Endothelial cell of umbilical vein (primary cell): ENCODE measurements at regions not wholly inside any gene's neighbourhood (a gene's known extent, or its start where the extent isn't known, plus 50 kb on each side); places are given as distances from the start of the nearest gene placed in this dataset.

Source experiments
- BruUV-seq: library from RNA; stranded (reverse); fragments of 400-500 nt; replicated peaks from 2 replicates; lab custom pipeline; 2021; lab: Mats Ljungman, UMichigan
- CTCF ChIA-PET: fragments of 300-600, 350-600 bp; sonication (Branson Sonifier 250); formaldehyde crosslinking; loops from one replicate; lab custom pipeline; 2021; ENCODE audit warnings: antibody characterized with exemption, inconsistent platforms; lab: Charles Lee
- POLR2A ChIA-PET: fragments of 300-600, 350-600 bp; sonication (Branson Sonifier 250); formaldehyde crosslinking; loops from one replicate; lab custom pipeline; 2021; ENCODE audit warnings: antibody characterized with exemption, inconsistent platforms; lab: Charles Lee
- DNase-seq: peaks from one replicate; pipeline ENCODE4 v3.0.0-alpha.2; 2011; ENCODE audit warnings: low read depth, low spot score
- FAIRE-seq: peaks from 2 replicates; lab custom pipeline; 2011; peaks lifted over from hg19 to GRCh38; lab: Jason Lieb, UNC
- H2AFZ ChIP-seq: 2 replicates; pipeline ENCODE4 v1.6.0; 2012; ENCODE audit warnings: low read depth, low read length, control low read depth, inconsistent platforms
- H3K27ac ChIP-seq: 2 replicates; pipeline ENCODE4 v1.5.1; 2011; ENCODE audit warnings: low read depth, mild to moderate bottlenecking, control low read depth, low read length, moderate library complexity; ENCODE audit not compliant: insufficient read depth
- H3K27me3 ChIP-seq, 2 experiments: 2 replicates each; pipeline versions ENCODE4 v1.6.0 to v1.6.1; 2011; ENCODE audit warnings: low read length in 2 of 2, mixed read lengths in 1 of 2; ENCODE audit not compliant: control insufficient read depth in 2 of 2, insufficient read depth in 2 of 2
- H3K36me3 ChIP-seq, 2 experiments: 2 replicates in 1 of 2; 3 replicates in 1 of 2; pipeline ENCODE4 v1.5.1; 2011; ENCODE audit warnings: low read length in 2 of 2, mild to moderate bottlenecking in 1 of 2, moderate library complexity in 1 of 2; ENCODE audit not compliant: control insufficient read depth in 2 of 2, insufficient read depth in 2 of 2; ENCODE audit errors: extremely low read depth in 1 of 2
- H3K4me1 ChIP-seq: 3 replicates; pipeline ENCODE4 v1.5.1; 2011; ENCODE audit warnings: mild to moderate bottlenecking, low read length; ENCODE audit not compliant: control insufficient read depth, insufficient read depth; ENCODE audit errors: extremely low read depth
- H3K4me2 ChIP-seq: 2 replicates; pipeline ENCODE4 v1.6.1; 2011; ENCODE audit warnings: low read length, control low read depth, mixed read lengths; ENCODE audit not compliant: insufficient read depth
- H3K4me3 ChIP-seq, 3 experiments: fragments of 200-600 bp in 1 of 3; sonication (generic), shearing (Covaris generic) in 1 of 3; replicated peaks in 1 of 3; 2 replicates each; pipeline ENCODE4 v1.5.1; 2011 to 2016; ENCODE audit warnings: control low read depth in 3 of 3, low read length in 3 of 3, mild to moderate bottlenecking in 2 of 3, inconsistent platforms in 1 of 3, low read depth in 1 of 3, moderate library complexity in 1 of 3; ENCODE audit not compliant: insufficient read depth in 1 of 3
- H3K79me2 ChIP-seq: 2 replicates; pipeline ENCODE4 v1.6.0; 2012; ENCODE audit warnings: low read length, inconsistent platforms; ENCODE audit not compliant: control insufficient read depth, insufficient read depth
- H3K9ac ChIP-seq: replicated peaks from 2 replicates; pipeline ENCODE3; 2011; ENCODE audit warnings: low read length, control low read depth; ENCODE audit not compliant: insufficient read depth; ENCODE audit errors: extremely low read depth
- H3K9me1 ChIP-seq: replicated peaks from 3 replicates; pipeline ENCODE4 v1.6.0; 2011; ENCODE audit warnings: mild to moderate bottlenecking, low read length; ENCODE audit not compliant: control insufficient read depth, insufficient read depth; ENCODE audit errors: extremely low read depth
- H3K9me3 ChIP-seq: replicated peaks from 2 replicates; pipeline ENCODE4 v1.5.1; 2012; ENCODE audit warnings: low read length, inconsistent platforms; ENCODE audit not compliant: control insufficient read depth, insufficient read depth
- H4K20me1 ChIP-seq: replicated peaks from 2 replicates; pipeline ENCODE3; 2011; ENCODE audit warnings: mild to moderate bottlenecking, low read length; ENCODE audit not compliant: control insufficient read depth, insufficient read depth; ENCODE audit errors: extremely low read depth
- CTCF ChIP-seq, 2 donors: IDR thresholded peaks; 1 replicate in 1 of 2; 2 replicates in 1 of 2; pipeline ENCODE4 v1.5.1; 2011; ENCODE audit warnings: low read length in 2 of 2, mild to moderate bottlenecking in 2 of 2, moderate library complexity in 2 of 2, control low read depth in 1 of 2, inconsistent platforms in 1 of 2, low read depth in 1 of 2; ENCODE audit not compliant: insufficient read depth in 1 of 2; ENCODE audit errors: extremely low read depth in 1 of 2
- EZH2 ChIP-seq: IDR thresholded peaks from 2 replicates; pipeline ENCODE4 v1.6.1; 2012; ENCODE audit warnings: borderline replicate concordance, low read depth, mild to moderate bottlenecking, moderate library complexity, low read length, inconsistent platforms; ENCODE audit not compliant: severe bottlenecking
- FOS ChIP-seq: IDR thresholded peaks from 2 replicates; pipeline ENCODE4 v1.6.1; 2011; ENCODE audit warnings: mild to moderate bottlenecking, low read length, moderate library complexity, borderline replicate concordance; ENCODE audit not compliant: insufficient read depth
- GATA2 ChIP-seq: IDR thresholded peaks from 2 replicates; pipeline ENCODE4 v1.7.0; 2011; ENCODE audit warnings: low read depth, mild to moderate bottlenecking, moderate library complexity, mixed read lengths, low read length; ENCODE audit not compliant: insufficient read length, insufficient read depth
- JUN ChIP-seq: IDR thresholded peaks from 2 replicates; pipeline ENCODE4 v1.6.1; 2011; ENCODE audit warnings: borderline replicate concordance, low read depth; ENCODE audit not compliant: insufficient read length, insufficient read depth
- MAX ChIP-seq: IDR thresholded peaks from 2 replicates; pipeline ENCODE4 v1.6.1; 2011; ENCODE audit not compliant: insufficient read depth, insufficient read length
- MYC ChIP-seq: IDR thresholded peaks from one replicate; pipeline ENCODE4 v1.6.1; 2011; ENCODE audit warnings: mild to moderate bottlenecking, low read depth, low read length
- POLR2A ChIP-seq: IDR thresholded peaks from 2 replicates; pipeline ENCODE4 v1.6.1; 2012; ENCODE audit warnings: low read depth, mild to moderate bottlenecking, control low read depth, low read length
- POLR2AphosphoS5 ChIP-seq: IDR thresholded peaks from 2 replicates; pipeline ENCODE4 v1.6.1; 2012; ENCODE audit warnings: low read depth, mild to moderate bottlenecking, control low read depth, low read length, moderate library complexity; ENCODE audit not compliant: insufficient read depth
- dilution Hi-C: fragments of 300-500 bp; cut with MboI; formaldehyde crosslinking; loops from one replicate; pipeline ENCODE4 v1.15.0; 2019; ENCODE audit warnings: low sequenced_read_pairs; ENCODE audit not compliant: extremely low pct_ligation_motif_present
- intact Hi-C: fragments of 100-400 bp; cut with micrococcal nuclease; formaldehyde crosslinking; loops from one replicate; pipeline ENCODE4 v1.10.0; 2022

- POLR2A ChIA-PET = no interaction called here
- Histone ChIP-seq H3K27ac (no peak overlapping the region), H3K4me1 (peaks cover 16% of the 10 kb centered on the region), H3K4me3 (no peak overlapping the region), H3K79me2 (no peaks in the 10 kb centered on the region), H4K20me1 (no peaks in the 10 kb centered on the region), H3K4me2 (peak overlapping the region; percentile 43), H3K9ac (no peak overlapping the region), H3K36me3 (no peaks in the 10 kb centered on the region), H3K27me3 (no peaks in the 10 kb centered on the region), H3K9me1 (no peaks in the 10 kb centered on the region), H3K9me3 (no peaks in the 10 kb centered on the region), H2AFZ (no peak overlapping the region)
- FAIRE-seq (no peak), DNase-seq (peak; percentile 90)
- no TSS peak for BruUV-seq
- intact Hi-C loops (no loop called here), dilution Hi-C loops (no loop called here)
- CTCF ChIA-PET = interaction anchor here (1.2 kb wide), 1 partner anchor 40 kb away, joined by 3 read pairs; no protein-coding TSS in a partner anchor
- TF ChIP-seq MYC (no peak), GATA2 (no peak), CTCF (IDR thresholded peaks at IDR 0.05; ENCODE audit: extremely low read depth in 1 of 2, insufficient read depth in 1 of 2, low read depth in 1 of 2, low read length in 2 of 2) (no peak), EZH2 (no peak), MAX (no peak), POLR2A (no peak), JUN (no peak), FOS (no peak), POLR2AphosphoS5 (no peak)
These were observed 98.0 kb upstream of the MAP9 start for GRCh38 chr4:155474758-155475157.
